RWPE2 (cell line): ENCODE measurements at regions not wholly inside any gene's neighbourhood (a gene's known extent, or its start where the extent isn't known, plus 50 kb on each side); places are given as distances from the start of the nearest gene placed in this dataset.

ENCODE experiments used
- ATAC-seq: fragments of 200-7000 bp; cut with Tn5 transposase; 3 replicates; pipeline ENCODE4 v1.9.1; 2021; ENCODE audit warnings: low read depth
- DNase-seq: peaks from one replicate; pipeline ENCODE4 v3.0.0-alpha.2; 2020; ENCODE audit warnings: low spot score
- H3K27ac ChIP-seq: fragments of 450-650 bp; 2 replicates; pipeline ENCODE4 v1.5.1; 2017; ENCODE audit warnings: mild to moderate bottlenecking; ENCODE audit not compliant: poor library complexity, severe bottlenecking
- H3K27me3 ChIP-seq: fragments of 250-450 bp; sonication (Bioruptor Pico); 2 replicates; pipeline ENCODE4 v1.5.1; 2021; ENCODE audit warnings: mild to moderate bottlenecking, moderate library complexity; ENCODE audit not compliant: insufficient read depth, poor library complexity, severe bottlenecking
- H3K36me3 ChIP-seq: fragments of 250-450 bp; sonication (Bioruptor Pico); 2 replicates; pipeline ENCODE4 v1.5.1; 2020; ENCODE audit warnings: low read depth, mild to moderate bottlenecking, moderate library complexity
- H3K4me1 ChIP-seq: fragments of 250-450 bp; sonication (Bioruptor Pico); 2 replicates; pipeline ENCODE4 v1.5.1; 2021; ENCODE audit warnings: mild to moderate bottlenecking, moderate library complexity; ENCODE audit not compliant: insufficient read depth, poor library complexity, severe bottlenecking
- H3K4me3 ChIP-seq: fragments of 250-450 bp; sonication (Bioruptor Pico); 2 replicates; pipeline ENCODE4 v1.5.1; 2021; ENCODE audit warnings: mild to moderate bottlenecking, moderate library complexity; ENCODE audit not compliant: severe bottlenecking
- H3K9me3 ChIP-seq: fragments of 250-450 bp; sonication (Bioruptor Pico); 2 replicates; pipeline ENCODE4 v1.5.1; 2021; ENCODE audit warnings: mild to moderate bottlenecking, moderate library complexity; ENCODE audit not compliant: severe bottlenecking
- TF ChIP-seq, protein P1 (sequence below): fragments of 450-650 bp; IDR thresholded peaks from one replicate; pipeline ENCODE4 v1.5.1; 2017; ENCODE audit warnings: mild to moderate bottlenecking, moderate library complexity; ENCODE audit not compliant: poor library complexity, severe bottlenecking

DNA sequence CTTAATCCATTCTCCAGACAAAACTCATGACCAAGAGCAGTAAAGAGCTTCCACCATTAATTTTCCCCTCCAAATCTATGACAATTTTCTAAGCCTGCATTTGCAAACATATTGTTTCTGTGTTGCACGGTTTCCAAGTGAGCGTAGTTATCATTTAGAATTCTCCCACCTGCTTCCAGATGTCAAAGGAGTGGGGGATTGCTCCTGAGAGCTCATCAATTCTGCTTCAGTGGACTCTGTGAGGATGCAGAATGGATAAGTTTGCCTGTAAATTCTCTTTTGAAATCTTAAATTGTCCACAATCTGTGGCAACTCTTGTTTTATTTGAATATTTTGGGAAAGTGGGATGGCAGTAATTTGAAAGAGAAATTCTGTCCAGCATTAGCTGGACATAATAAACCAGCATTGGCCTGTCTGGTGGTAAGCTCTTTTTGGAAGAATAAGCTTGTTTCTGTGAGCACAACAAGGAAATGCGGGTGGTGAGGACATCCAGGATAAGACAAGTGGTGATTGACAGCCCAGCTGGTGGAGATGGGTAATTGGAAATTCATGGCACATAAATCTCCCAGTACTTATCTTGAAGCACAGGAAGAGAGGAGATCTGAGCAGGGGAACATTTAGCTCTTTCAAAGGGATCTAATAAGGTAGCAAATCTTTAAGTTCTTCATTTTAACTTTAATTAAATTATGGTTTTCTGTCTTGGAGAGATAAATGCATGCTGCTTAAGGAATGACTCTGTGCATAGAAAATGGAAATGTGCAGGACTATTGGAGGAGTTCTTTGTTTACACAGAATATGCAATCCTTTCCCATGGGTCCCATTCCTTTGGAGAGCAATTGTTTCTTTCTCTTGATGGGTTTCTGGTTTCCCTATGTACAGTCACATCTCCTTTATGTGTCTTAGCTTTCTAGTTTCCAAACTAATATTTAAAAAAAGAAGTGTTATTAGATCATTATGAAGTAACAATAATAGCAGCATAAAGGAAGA is 73.2 kb downstream of the FAT3 start:
- H3K36me3 ChIP-seq = no peaks in the 10 kb centered on the region
- H3K27ac ChIP-seq = no peak overlapping the region
- H3K9me3 ChIP-seq = no peaks in the 10 kb centered on the region
- DNase-seq (no peak), ATAC-seq (no peak)
- TF ChIP-seq, protein P1, sequence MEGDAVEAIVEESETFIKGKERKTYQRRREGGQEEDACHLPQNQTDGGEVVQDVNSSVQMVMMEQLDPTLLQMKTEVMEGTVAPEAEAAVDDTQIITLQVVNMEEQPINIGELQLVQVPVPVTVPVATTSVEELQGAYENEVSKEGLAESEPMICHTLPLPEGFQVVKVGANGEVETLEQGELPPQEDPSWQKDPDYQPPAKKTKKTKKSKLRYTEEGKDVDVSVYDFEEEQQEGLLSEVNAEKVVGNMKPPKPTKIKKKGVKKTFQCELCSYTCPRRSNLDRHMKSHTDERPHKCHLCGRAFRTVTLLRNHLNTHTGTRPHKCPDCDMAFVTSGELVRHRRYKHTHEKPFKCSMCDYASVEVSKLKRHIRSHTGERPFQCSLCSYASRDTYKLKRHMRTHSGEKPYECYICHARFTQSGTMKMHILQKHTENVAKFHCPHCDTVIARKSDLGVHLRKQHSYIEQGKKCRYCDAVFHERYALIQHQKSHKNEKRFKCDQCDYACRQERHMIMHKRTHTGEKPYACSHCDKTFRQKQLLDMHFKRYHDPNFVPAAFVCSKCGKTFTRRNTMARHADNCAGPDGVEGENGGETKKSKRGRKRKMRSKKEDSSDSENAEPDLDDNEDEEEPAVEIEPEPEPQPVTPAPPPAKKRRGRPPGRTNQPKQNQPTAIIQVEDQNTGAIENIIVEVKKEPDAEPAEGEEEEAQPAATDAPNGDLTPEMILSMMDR = no peak
- H3K4me1 ChIP-seq = peaks cover 11% of the 10 kb centered on the region
- H3K4me3 ChIP-seq = no peak overlapping the region
- H3K27me3 ChIP-seq = no peaks in the 10 kb centered on the region

DNA sequence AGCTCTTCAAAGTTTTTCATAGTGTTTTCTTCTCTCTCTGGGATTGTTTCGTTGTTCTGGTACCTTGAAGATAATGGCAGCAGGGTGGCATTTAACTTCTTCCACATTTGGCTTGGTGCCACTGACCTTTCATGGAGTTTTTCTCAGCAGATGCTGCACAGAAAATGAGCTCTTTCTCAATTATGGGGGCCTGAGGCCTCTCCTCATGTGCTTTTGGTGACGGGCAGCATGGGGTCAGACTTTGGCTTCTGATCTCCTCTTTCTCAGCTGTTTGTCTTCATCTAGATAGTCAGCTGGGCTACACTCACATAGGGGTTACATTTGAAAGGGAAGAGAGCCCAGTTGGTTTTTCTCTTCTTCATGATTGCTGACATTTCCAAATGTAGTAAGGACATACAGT is 76.3 kb downstream of the FAT3 start:
- H3K27ac ChIP-seq = no peak overlapping the region
- ATAC-seq (no peak), DNase-seq (no peak)
- no peaks in the 10 kb centered on the region for H3K9me3 ChIP-seq
- TF ChIP-seq, protein P1 = no peak
- no peaks in the 10 kb centered on the region for H3K36me3 ChIP-seq
- H3K4me1 ChIP-seq = peaks cover 7% of the 10 kb centered on the region
- H3K27me3 ChIP-seq = no peaks in the 10 kb centered on the region
- no peak overlapping the region for H3K4me3 ChIP-seq

DNA sequence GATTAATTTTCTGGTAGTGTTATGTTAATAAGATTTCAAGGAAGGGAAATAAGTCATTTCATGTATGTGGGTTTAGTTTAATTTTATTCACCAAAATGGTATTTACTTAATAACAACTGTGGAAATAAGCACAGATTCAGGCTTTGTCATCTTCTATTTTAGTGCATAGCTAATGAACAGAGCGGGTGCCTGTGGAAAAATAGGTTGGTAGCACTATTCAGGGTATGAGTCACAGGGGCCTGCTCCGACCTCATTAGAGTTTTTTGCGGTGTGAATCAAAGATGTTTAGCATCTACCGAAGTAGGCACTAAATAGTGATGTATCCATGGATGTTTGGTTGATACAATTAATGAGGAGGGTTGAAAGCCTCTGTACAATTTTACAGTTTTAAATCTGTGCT is 78.2 kb downstream of the FAT3 start:
- Histone ChIP-seq H3K4me3 (no peak overlapping the region), H3K9me3 (no peaks in the 10 kb centered on the region), H3K27ac (no peak overlapping the region), H3K4me1 (peaks cover 8% of the 10 kb centered on the region), H3K36me3 (no peaks in the 10 kb centered on the region), H3K27me3 (no peaks in the 10 kb centered on the region)
- DNase-seq = no peak
- no peak for ATAC-seq
- TF ChIP-seq, protein P1 = no peak

DNA sequence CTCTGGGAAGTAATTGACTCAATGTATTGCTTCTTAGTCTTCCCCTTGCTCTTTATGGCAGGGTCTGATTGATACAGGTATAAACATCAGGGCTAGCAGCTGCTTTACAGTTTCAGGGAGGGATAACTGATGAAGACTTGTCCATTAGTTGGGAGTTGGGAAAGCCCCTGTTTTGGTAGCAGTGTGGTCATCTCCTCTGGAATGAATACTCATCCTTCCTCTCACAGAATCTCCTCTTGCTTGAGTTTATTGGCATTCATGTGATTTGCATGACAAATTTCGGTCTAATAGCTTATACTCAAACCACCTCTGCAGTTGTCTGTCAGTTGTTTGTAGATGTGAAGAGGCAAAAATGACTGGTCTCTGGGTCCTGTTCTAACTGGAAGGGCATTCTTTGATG is 79.7 kb downstream of the FAT3 start:
- Histone ChIP-seq H3K4me3 (no peak overlapping the region), H3K9me3 (no peaks in the 10 kb centered on the region), H3K27me3 (no peaks in the 10 kb centered on the region), H3K27ac (no peak overlapping the region), H3K36me3 (no peaks in the 10 kb centered on the region), H3K4me1 (peaks cover 12% of the 10 kb centered on the region)
- DNase-seq (no peak), ATAC-seq (no peak)
- TF ChIP-seq, protein P1 = no peak

DNA sequence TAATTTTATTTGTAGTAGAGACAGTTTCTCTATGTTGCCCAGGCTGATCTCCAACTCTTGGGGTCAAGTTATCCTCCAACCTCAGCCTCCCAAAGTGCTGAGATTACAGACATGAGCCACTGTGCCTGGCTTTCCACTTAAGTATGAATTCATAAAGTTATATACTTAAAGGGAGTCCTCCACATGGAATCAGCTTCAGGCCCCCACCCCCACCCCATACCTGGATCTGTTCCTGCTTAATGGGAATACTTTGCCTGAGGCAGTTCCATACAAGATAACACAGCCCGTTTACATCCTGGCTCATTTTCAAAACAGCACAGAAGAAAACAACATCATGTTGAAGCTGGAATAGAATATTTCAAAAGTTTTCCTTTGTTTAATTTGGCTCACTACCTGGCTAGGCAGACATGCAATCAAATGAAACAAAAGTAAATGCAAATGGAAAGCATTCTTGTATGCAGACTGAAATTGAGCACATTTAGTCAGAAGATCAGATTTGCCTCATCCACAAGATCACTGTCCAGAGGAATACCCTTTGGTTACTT is 82.4 kb downstream of the FAT3 start:
- TF ChIP-seq, protein P1 = no peak

More for the DNA sequence above, 82.4 kb downstream of the FAT3 start:
- DNase-seq = no peak
- H3K4me1 ChIP-seq = peaks cover 12% of the 10 kb centered on the region
- H3K4me3 ChIP-seq = no peak overlapping the region
- H3K27me3 ChIP-seq = no peaks in the 10 kb centered on the region
- peak; percentile 53 for ATAC-seq
- H3K27ac ChIP-seq = no peak overlapping the region
- H3K9me3 ChIP-seq = peaks cover 3% of the 10 kb centered on the region
- H3K36me3 ChIP-seq = no peaks in the 10 kb centered on the region
